ENCODE measurements at regions not wholly inside any gene's neighbourhood (a gene's known extent, or its start where the extent isn't known, plus 50 kb on each side); places are given as distances from the start of the nearest gene placed in this dataset.

GRCh38 chr9:106795031-106795430 lies 67.9 kb upstream of the ZNF462 start:
- DNase-seq: no peak

- DNase-seq: no peak
These were observed 66.2 kb upstream of the ZNF462 start for GRCh38 chr9:106796771-106797170.

GRCh38 chr9:106797299-106797698 lies 65.7 kb upstream of the ZNF462 start:
- DNase-seq: no peak

GRCh38 chr9:106798016-106798799 lies 64.8 kb upstream of the ZNF462 start:
- no peak for DNase-seq

- DNase-seq: no peak
These were observed 63.8 kb upstream of the ZNF462 start for GRCh38 chr9:106799152-106799551.

GRCh38 chr9:106800701-106801270 lies 62.2 kb upstream of the ZNF462 start:
- no peak for DNase-seq

GRCh38 chr9:106801816-106802215 lies 61.1 kb upstream of the ZNF462 start:
- DNase-seq: no peak
